Neural progenitor cell (in vitro differentiated cells): ENCODE measurements at regions not wholly inside any gene's neighbourhood (a gene's known extent, or its start where the extent isn't known, plus 50 kb on each side); places are given as distances from the start of the nearest gene placed in this dataset.
A peak's percentile ranks its signal among the peaks of the same experiment; 100 is the strongest.
"Not testable (repeated sequence)": the region's sequence is repeated elsewhere in the genome, so short reads cannot be mapped to it uniquely, and the experiment has no call there.

Source experiments
- DNase-seq: peaks from one replicate; pipeline ENCODE4 v3.0.0-alpha.2; 2016; ENCODE audit warnings: low spot score
- H2AFZ ChIP-seq: fragments of 200-600 bp; sonication (generic); replicated peaks from 2 replicates; pipeline ENCODE4 v1.6.1; 2016; ENCODE audit warnings: antibody characterized with exemption
- H3F3A ChIP-seq: fragments of 200-600 bp; sonication (generic); 2 replicates; pipeline ENCODE4 v1.6.1; 2016; ENCODE audit warnings: antibody characterized with exemption, low read depth
- H3K27ac ChIP-seq: fragments of 200-600 bp; sonication (generic); 2 replicates; pipeline ENCODE4 v1.5.1; 2016; ENCODE audit warnings: mild to moderate bottlenecking
- H3K27me3 ChIP-seq: fragments of 200-600 bp; sonication (generic); 2 replicates; pipeline ENCODE4 v1.6.1; 2016; ENCODE audit warnings: mild to moderate bottlenecking, moderate library complexity
- H3K36me3 ChIP-seq: fragments of 200-600 bp; sonication (generic); 2 replicates; pipeline ENCODE4 v1.5.1; 2016
- H3K4me1 ChIP-seq: fragments of 200-600 bp; sonication (generic); 2 replicates; pipeline ENCODE4 v1.6.1; 2016; ENCODE audit warnings: mixed run types
- H3K4me2 ChIP-seq: fragments of 200-600 bp; sonication (generic); 2 replicates; pipeline ENCODE4 v1.6.1; 2016
- H3K4me3 ChIP-seq: fragments of 200-600 bp; sonication (generic); 2 replicates; pipeline ENCODE4 v1.5.1; 2016
- H3K79me2 ChIP-seq: fragments of 200-600 bp; sonication (generic); 2 replicates; pipeline ENCODE4 v1.6.1; 2016; ENCODE audit warnings: low read depth
- H3K9ac ChIP-seq: fragments of 200-600 bp; sonication (generic); 2 replicates; pipeline ENCODE4 v1.6.1; 2016
- H3K9me3 ChIP-seq: fragments of 200-600 bp; sonication (generic); 2 replicates; pipeline ENCODE4 v1.5.1; 2016; ENCODE audit warnings: low read depth
- H4K20me1 ChIP-seq: fragments of 200-600 bp; sonication (generic); 2 replicates; pipeline ENCODE4 v1.6.1; 2016; ENCODE audit warnings: low read depth
- H3K27ac Mint-ChIP-seq: 3 replicates; pipeline ENCODE4 v1.8.0; 2021; ENCODE audit warnings: mixed read lengths
- H3K27me3 Mint-ChIP-seq: 2 replicates; pipeline ENCODE4 v1.8.0; 2022; ENCODE audit warnings: low read depth, mild to moderate bottlenecking, inconsistent platforms, moderate library complexity, mixed read lengths; ENCODE audit not compliant: insufficient read depth
- H3K36me3 Mint-ChIP-seq: 3 replicates; pipeline ENCODE4 v1.8.0; 2021; ENCODE audit warnings: mixed read lengths
- H3K4me1 Mint-ChIP-seq: 3 replicates; pipeline ENCODE4 v1.8.0; 2021; ENCODE audit warnings: mixed read lengths
- H3K4me3 Mint-ChIP-seq: 3 replicates; pipeline ENCODE4 v1.8.0; 2021; ENCODE audit warnings: mild to moderate bottlenecking, moderate library complexity, mixed read lengths
- H3K9me3 Mint-ChIP-seq: 3 replicates; pipeline ENCODE4 v1.8.0; 2020; ENCODE audit warnings: mixed read lengths
- CTCF ChIP-seq: fragments of 200-600 bp; sonication (generic); IDR thresholded peaks from 2 replicates; pipeline ENCODE4 v1.5.1; 2017; ENCODE audit warnings: antibody characterized with exemption, mild to moderate bottlenecking
- EZH2 ChIP-seq: fragments of 200-600 bp; sonication (generic); IDR thresholded peaks from 2 replicates; pipeline ENCODE4 v1.6.1; 2017; ENCODE audit warnings: antibody characterized with exemption, mild to moderate bottlenecking, moderate library complexity
- EZH2phosphoT487 ChIP-seq: fragments of 200-600 bp; sonication (generic); IDR thresholded peaks from 2 replicates; pipeline ENCODE4 v1.6.1; 2017; ENCODE audit warnings: antibody characterized with exemption

DNA sequence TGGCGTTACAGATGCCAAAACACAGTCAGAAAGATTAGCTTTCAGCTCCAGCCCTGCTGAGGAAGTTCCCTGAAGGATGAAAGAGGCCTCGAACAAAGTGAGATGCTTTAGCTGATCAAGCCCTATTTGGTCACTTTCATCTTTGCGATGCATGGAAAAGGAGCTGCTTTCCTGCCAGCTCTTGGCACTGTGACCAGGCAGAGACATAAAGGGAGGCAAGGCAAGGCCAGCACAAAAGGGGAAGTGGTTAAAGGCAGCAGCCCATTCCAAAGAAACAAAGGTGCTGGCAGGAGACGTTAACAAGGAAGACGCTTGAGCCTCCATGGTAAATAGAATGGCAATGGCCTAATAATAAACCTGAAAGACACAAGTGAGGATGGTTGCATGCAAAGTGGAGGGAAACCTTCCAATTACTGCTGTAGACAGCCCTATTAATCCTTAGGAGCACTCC, 617.1 kb upstream of the INTU start:
- Mint-ChIP-seq H3K27ac (peak overlapping the region; percentile 86), H3K9me3 (no peaks in the 10 kb centered on the region), H3K4me1 (peaks cover 10% of the 10 kb centered on the region), H3K36me3 (no peaks in the 10 kb centered on the region), H3K4me3 (no peak overlapping the region), H3K27me3 (no peaks in the 10 kb centered on the region)
- Histone ChIP-seq H4K20me1 (peaks cover 4% of the 10 kb centered on the region), H3K27me3 (no peaks in the 10 kb centered on the region), H3K4me3 (no peak overlapping the region), H3K4me2 (peak overlapping the region; percentile 15), H2AFZ (no peak overlapping the region), H3K27ac (no peak overlapping the region), H3K9me3 (no peaks in the 10 kb centered on the region), H3K4me1 (peaks cover 12% of the 10 kb centered on the region), H3K36me3 (no peaks in the 10 kb centered on the region), H3K9ac (no peak overlapping the region), H3K79me2 (no peaks in the 10 kb centered on the region), H3F3A (peaks cover 10% of the 10 kb centered on the region)
- peak; percentile 62 for DNase-seq
- no peak for TF ChIP-seq EZH2phosphoT487
- no peak for TF ChIP-seq CTCF
- TF ChIP-seq EZH2, result no peak

- H3K79me2 ChIP-seq, result no peaks in the 10 kb centered on the region
- H3K9ac ChIP-seq, result no peak overlapping the region
- Mint-ChIP-seq H3K9me3 (no peaks in the 10 kb centered on the region), H3K27ac (no peak overlapping the region), H3K4me1 (peaks cover 10% of the 10 kb centered on the region), H3K27me3 (no peaks in the 10 kb centered on the region), H3K36me3 (no peaks in the 10 kb centered on the region), H3K4me3 (no peak overlapping the region)
- TF ChIP-seq EZH2phosphoT487, result no peak
- no peak for TF ChIP-seq EZH2
- TF ChIP-seq CTCF, result no peak
- no peak for DNase-seq
- H3K36me3 ChIP-seq, result no peaks in the 10 kb centered on the region
- no peaks in the 10 kb centered on the region for H3K27me3 ChIP-seq
- H3K9me3 ChIP-seq, result no peaks in the 10 kb centered on the region
- H3K4me3 ChIP-seq, result no peak overlapping the region
- H4K20me1 ChIP-seq, result peaks cover 4% of the 10 kb centered on the region
- H3K4me1 ChIP-seq, result peaks cover 12% of the 10 kb centered on the region
- no peak overlapping the region for H2AFZ ChIP-seq
- no peak overlapping the region for H3K27ac ChIP-seq
- H3K4me2 ChIP-seq, result no peak overlapping the region
- H3F3A ChIP-seq, result peaks cover 10% of the 10 kb centered on the region
Observed at GRCh38 chr4:127018381-127018780, 614.4 kb upstream of the INTU start.

GRCh38 chr4:127020831-127021230, 611.9 kb upstream of the INTU start:
- H3K27ac ChIP-seq, H3K36me3 Mint-ChIP-seq, H3K9ac ChIP-seq, H3K4me3 ChIP-seq, H3K79me2 ChIP-seq, H3K4me3 Mint-ChIP-seq, H3F3A ChIP-seq, DNase-seq, H3K4me1 ChIP-seq, H3K4me2 ChIP-seq, H3K4me1 Mint-ChIP-seq, H3K27me3 ChIP-seq, H3K27ac Mint-ChIP-seq, H3K27me3 Mint-ChIP-seq, H4K20me1 ChIP-seq, H3K9me3 ChIP-seq, H2AFZ ChIP-seq, H3K36me3 ChIP-seq, H3K9me3 Mint-ChIP-seq: not testable (repeated sequence)

DNA sequence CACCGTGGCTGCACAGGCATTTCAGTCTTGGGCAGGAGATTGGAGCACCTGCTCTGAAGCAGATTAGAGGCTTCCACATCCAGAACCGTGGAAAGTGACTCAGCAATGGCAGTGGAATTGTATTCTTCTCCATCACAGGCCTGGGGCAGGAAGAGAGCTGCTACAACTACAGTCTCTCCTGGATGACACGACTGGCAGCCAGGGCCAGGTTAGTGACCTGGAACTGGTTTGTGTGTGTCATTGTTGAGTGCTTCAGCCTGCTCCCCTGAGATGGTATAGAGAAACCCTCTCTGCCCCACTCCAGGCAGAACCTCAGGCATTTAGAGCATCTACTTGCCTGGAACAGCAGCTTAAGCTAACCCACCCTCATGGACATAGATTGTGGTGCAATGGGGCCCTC, 596.5 kb upstream of the INTU start:
- no peak overlapping the region for H3K27ac ChIP-seq
- TF ChIP-seq EZH2 (no peak), EZH2phosphoT487 (no peak), CTCF (no peak)
- H3K9me3 ChIP-seq, result no peaks in the 10 kb centered on the region
- no peaks in the 10 kb centered on the region for H4K20me1 ChIP-seq
- H3K27me3 ChIP-seq, result no peaks in the 10 kb centered on the region
- no peak overlapping the region for H3K4me2 ChIP-seq
- no peak for DNase-seq
- H3K36me3 ChIP-seq, result no peaks in the 10 kb centered on the region
- no peaks in the 10 kb centered on the region for H3F3A ChIP-seq
- H3K27me3 Mint-ChIP-seq, result peaks cover 2% of the 10 kb centered on the region
- no peak overlapping the region for H3K9ac ChIP-seq
- H3K4me1 Mint-ChIP-seq, result no peaks in the 10 kb centered on the region
- H3K79me2 ChIP-seq, result no peaks in the 10 kb centered on the region
- no peaks in the 10 kb centered on the region for H3K9me3 Mint-ChIP-seq
- no peak overlapping the region for H2AFZ ChIP-seq
- H3K27ac Mint-ChIP-seq, result no peak overlapping the region
- H3K4me3 ChIP-seq, result no peak overlapping the region
- no peaks in the 10 kb centered on the region for H3K36me3 Mint-ChIP-seq
- H3K4me3 Mint-ChIP-seq, result no peak overlapping the region
- H3K4me1 ChIP-seq, result no peaks in the 10 kb centered on the region
